ENCODE measurements at regions not wholly inside any gene's neighbourhood (a gene's known extent, or its start where the extent isn't known, plus 50 kb on each side); places are given as distances from the start of the nearest gene placed in this dataset.

DNA sequence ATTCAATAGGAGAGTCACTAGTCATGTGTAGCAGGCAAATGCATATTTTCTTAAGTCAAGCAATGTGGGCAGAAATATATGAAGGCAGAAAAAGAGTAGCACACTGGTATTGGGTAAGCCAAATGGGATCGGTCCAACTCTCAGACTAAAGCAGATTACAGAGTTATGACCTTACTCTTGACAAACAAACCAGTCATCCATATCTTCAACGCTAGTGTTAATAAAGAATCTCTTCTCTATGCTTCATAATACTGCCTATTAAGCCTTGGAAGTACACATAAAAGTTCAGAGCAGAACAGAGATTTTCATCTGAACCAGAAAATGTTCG lies 320.2 kb upstream of the JARID2 start:
- Mint-ChIP-seq H3K27me3 (ENCODE audit: low read depth) (no peaks in the 10 kb centered on the region), H3K4me3 (no peak overlapping the region), H3K27ac (no peak overlapping the region), H3K9me3 (no peaks in the 10 kb centered on the region), H3K36me3 (ENCODE audit: insufficient read depth in 1 of 3, low read depth in 3 of 3) (no peaks in the 10 kb centered on the region; a peak in 3 of 7 replicates), H3K4me1 (peaks cover 49 to 51% of the 10 kb centered on the region in 2 experiments)
- H2BK12ac ChIP-seq (ENCODE audit: insufficient read length, low read depth, low read length) = no peak overlapping the region
- H2AK5ac ChIP-seq (ENCODE audit: insufficient read length, low read length) = no peak overlapping the region
- no peak overlapping the region for H3K14ac ChIP-seq (ENCODE audit: insufficient read depth, low read length)
- no peak overlapping the region for H3T11ph ChIP-seq (ENCODE audit: low read length)
- no peak overlapping the region for H2BK5ac ChIP-seq (ENCODE audit: insufficient read length, low read length)
- no peak overlapping the region for H3K18ac ChIP-seq (ENCODE audit: insufficient read length, low read depth, low read length)
- no CpG with 5 or more reads among the region's 3 CpGs for WGBS (ENCODE audit: extremely low coverage, insufficient read length, low lambda C conversion rate)
- no peak overlapping the region for H3K4ac ChIP-seq (ENCODE audit: low read depth, low read length)
- H2AFZ ChIP-seq (ENCODE audit: low read length) = no peak overlapping the region
- H3K56ac ChIP-seq (ENCODE audit: insufficient read length, low read depth, low read length) = no peak overlapping the region
- no peak overlapping the region for H3K9ac ChIP-seq (ENCODE audit: extremely low read depth, insufficient read length, low read length)
- peaks cover 10% of the 10 kb centered on the region; the same call in 1 of the 2 replicates for H3K4me1 ChIP-seq (ENCODE audit: insufficient read depth, low read length)
- no peak overlapping the region for H3K4me2 ChIP-seq (ENCODE audit: insufficient read depth, insufficient read length, low read length)
- no peak overlapping the region for H2BK120ac ChIP-seq (ENCODE audit: low read depth, low read length, poor library complexity, severe bottlenecking)
- H3K23me2 ChIP-seq (ENCODE audit: insufficient read length, low read depth, low read length, poor library complexity, severe bottlenecking) = no peaks in the 10 kb centered on the region
- no peak overlapping the region for H3K27ac ChIP-seq (ENCODE audit: insufficient read length, low read depth, low read length)
- H3K79me1 ChIP-seq (ENCODE audit: insufficient read depth, low read depth, low read length, poor library complexity, severe bottlenecking) = no peaks in the 10 kb centered on the region
- H3K79me2 ChIP-seq (ENCODE audit: insufficient read depth, low read length) = no peaks in the 10 kb centered on the region
- H3K27me3 ChIP-seq (ENCODE audit: insufficient read depth, low read length) = no peaks in the 10 kb centered on the region
- no peak overlapping the region for H4K5ac ChIP-seq (ENCODE audit: insufficient read length, low read depth, low read length)
- H3K23ac ChIP-seq (ENCODE audit: insufficient read length, low read depth, low read length) = no peak overlapping the region
- H3K9me3 ChIP-seq (ENCODE audit: control insufficient read depth, low read depth, low read length) = no peaks in the 10 kb centered on the region
- H4K20me1 ChIP-seq (ENCODE audit: control insufficient read depth, insufficient read depth, insufficient read length) = no peaks in the 10 kb centered on the region
- no peak overlapping the region for H4K8ac ChIP-seq (replicated peaks; ENCODE audit: insufficient read length, low read depth, low read length)
- H2BK15ac ChIP-seq (ENCODE audit: low read depth, low read length) = no peak overlapping the region
- no peak overlapping the region for H4K91ac ChIP-seq (ENCODE audit: insufficient read length, low read depth, low read length)
- TF ChIP-seq, protein P1, sequence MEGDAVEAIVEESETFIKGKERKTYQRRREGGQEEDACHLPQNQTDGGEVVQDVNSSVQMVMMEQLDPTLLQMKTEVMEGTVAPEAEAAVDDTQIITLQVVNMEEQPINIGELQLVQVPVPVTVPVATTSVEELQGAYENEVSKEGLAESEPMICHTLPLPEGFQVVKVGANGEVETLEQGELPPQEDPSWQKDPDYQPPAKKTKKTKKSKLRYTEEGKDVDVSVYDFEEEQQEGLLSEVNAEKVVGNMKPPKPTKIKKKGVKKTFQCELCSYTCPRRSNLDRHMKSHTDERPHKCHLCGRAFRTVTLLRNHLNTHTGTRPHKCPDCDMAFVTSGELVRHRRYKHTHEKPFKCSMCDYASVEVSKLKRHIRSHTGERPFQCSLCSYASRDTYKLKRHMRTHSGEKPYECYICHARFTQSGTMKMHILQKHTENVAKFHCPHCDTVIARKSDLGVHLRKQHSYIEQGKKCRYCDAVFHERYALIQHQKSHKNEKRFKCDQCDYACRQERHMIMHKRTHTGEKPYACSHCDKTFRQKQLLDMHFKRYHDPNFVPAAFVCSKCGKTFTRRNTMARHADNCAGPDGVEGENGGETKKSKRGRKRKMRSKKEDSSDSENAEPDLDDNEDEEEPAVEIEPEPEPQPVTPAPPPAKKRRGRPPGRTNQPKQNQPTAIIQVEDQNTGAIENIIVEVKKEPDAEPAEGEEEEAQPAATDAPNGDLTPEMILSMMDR (conservative IDR thresholded peaks at IDR 0.05) = no peak
- no peak overlapping the region for H2BK20ac ChIP-seq (ENCODE audit: low read depth, low read length, poor library complexity, severe bottlenecking)
- DNase-seq = no peak
